ENCODE measurements at regions not wholly inside any gene's neighbourhood (a gene's known extent, or its start where the extent isn't known, plus 50 kb on each side); places are given as distances from the start of the nearest gene placed in this dataset.

DNA sequence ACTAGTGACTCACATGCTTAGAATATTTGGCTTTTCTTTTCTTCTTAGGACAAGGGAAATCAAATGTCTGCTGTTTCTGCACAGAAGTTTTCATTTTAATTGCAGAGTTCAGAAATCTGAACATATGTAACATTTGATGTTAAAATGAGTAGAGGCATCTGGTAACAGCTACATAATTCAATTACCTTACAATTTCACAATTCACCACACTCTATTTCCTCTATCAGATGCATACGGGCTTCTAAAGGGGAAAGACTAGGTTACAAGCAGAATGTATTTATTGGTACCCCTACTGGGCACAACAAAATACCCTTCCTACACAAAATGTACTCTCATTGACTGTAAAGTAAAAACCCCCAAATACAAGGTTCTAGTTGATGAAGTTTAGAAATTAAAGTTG, 176.0 kb downstream of the SOX2 start:
- Histone ChIP-seq H3K36me3 (ENCODE audit: control insufficient read depth, insufficient read depth, low read length) (no peaks in the 10 kb centered on the region), H3K27ac (ENCODE audit: low read depth, low read length, severe bottlenecking) (no peak overlapping the region), H3K9me3 (ENCODE audit: control insufficient read depth, low read length) (no peaks in the 10 kb centered on the region), H3K4me1 (ENCODE audit: control insufficient read depth, insufficient read depth, low read length, poor library complexity, severe bottlenecking) (no peaks in the 10 kb centered on the region), H3K4me3 (ENCODE audit: extremely low read depth, insufficient read depth, low read length, poor library complexity, severe bottlenecking) (no peak overlapping the region)
- WGBS, 2 experiments (ENCODE audit: insufficient coverage in 2 of 2) = no CpG with 5 or more reads among the region's 1 CpG

DNA sequence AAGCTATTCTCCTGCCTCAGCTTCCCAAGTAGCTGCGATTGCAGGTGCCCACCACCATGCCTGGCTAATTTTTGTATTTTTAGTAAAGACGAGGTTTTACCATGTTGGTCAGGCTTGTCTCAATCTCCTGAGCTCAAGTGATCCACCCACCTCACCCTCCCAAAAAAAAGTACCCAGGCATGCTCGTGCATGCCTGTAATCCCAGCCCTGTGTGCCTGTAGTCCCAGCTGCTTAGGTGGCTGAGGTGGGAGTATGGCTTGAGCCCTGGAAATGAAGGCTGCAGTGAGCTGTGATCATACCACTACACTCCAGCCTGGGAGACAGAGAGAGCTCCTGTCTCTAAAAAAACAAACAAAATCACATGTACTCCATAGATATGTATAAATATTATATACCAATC, 176.5 kb downstream of the SOX2 start:
- Histone ChIP-seq H3K9me3 (ENCODE audit: control insufficient read depth, low read length) (no peaks in the 10 kb centered on the region), H3K36me3 (ENCODE audit: control insufficient read depth, insufficient read depth, low read length) (no peaks in the 10 kb centered on the region), H3K4me3 (ENCODE audit: extremely low read depth, insufficient read depth, low read length, poor library complexity, severe bottlenecking) (no peak overlapping the region), H3K4me1 (ENCODE audit: control insufficient read depth, insufficient read depth, low read length, poor library complexity, severe bottlenecking) (no peaks in the 10 kb centered on the region), H3K27ac (ENCODE audit: low read depth, low read length, severe bottlenecking) (no peak overlapping the region)
- WGBS, 2 experiments (ENCODE audit: insufficient coverage in 2 of 2) = 20% methylated on average over 1 of the region's 3 CpGs; no CpG with 5 or more reads in 1 of the 2 experiments

DNA sequence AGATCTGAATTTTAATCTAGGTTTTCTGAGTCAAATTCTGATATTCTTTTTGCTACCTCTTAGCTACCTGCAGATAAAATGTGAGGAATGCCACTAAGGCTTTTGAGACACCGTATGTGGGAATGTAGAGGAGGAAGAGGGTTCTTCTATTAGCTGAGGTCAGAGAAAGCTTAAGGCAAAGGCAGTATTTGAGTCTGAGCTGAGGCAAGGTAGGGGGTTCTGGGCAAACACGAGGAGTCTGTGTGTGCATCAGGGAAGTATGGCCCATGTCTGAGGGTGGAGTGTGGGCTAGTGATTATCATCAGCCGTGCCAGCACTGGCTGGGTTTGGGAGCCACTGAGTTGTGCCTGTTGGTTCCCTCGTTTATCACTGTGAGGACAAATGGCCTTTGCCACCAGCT, 181.1 kb downstream of the SOX2 start:
- no peaks in the 10 kb centered on the region for H3K9me3 ChIP-seq (ENCODE audit: control insufficient read depth, low read length)
- 40 to 43% methylated on average over 2 of the region's 4 CpGs for WGBS, 2 experiments (ENCODE audit: insufficient coverage in 2 of 2)
- H3K27ac ChIP-seq (ENCODE audit: low read depth, low read length, severe bottlenecking) = no peak overlapping the region
- no peak overlapping the region for H3K4me3 ChIP-seq (ENCODE audit: extremely low read depth, insufficient read depth, low read length, poor library complexity, severe bottlenecking)
- no peaks in the 10 kb centered on the region for H3K4me1 ChIP-seq (ENCODE audit: control insufficient read depth, insufficient read depth, low read length, poor library complexity, severe bottlenecking)
- H3K36me3 ChIP-seq (ENCODE audit: control insufficient read depth, insufficient read depth, low read length) = no peaks in the 10 kb centered on the region

DNA sequence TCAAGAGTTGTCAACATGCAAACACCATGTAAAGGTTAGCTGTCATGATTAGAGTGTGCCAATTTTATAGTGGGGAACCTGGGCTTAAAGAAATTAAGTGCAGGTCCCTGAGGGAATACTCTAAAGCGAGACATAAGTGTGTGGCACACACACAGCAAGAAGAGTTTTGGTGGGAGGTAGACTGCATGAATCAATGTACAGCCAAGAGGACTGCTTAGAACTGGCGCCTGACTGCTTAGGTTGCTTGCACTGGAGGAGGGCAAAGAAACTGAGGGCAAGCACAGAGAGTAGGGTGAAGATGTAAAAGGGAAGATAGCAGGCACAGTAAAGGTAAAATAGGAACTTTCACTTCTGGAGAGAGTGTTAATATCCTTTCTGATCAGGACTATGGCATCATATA, 184.9 kb downstream of the SOX2 start:
- 90 to 94% methylated on average over 2 of the region's 2 CpGs for WGBS, 2 experiments (ENCODE audit: insufficient coverage in 2 of 2)
- no peak overlapping the region for H3K4me3 ChIP-seq (ENCODE audit: extremely low read depth, insufficient read depth, low read length, poor library complexity, severe bottlenecking)
- no peak overlapping the region for H3K27ac ChIP-seq (ENCODE audit: low read depth, low read length, severe bottlenecking)
- no peaks in the 10 kb centered on the region for H3K9me3 ChIP-seq (ENCODE audit: control insufficient read depth, low read length)
- H3K36me3 ChIP-seq (ENCODE audit: control insufficient read depth, insufficient read depth, low read length) = no peaks in the 10 kb centered on the region
- H3K4me1 ChIP-seq (ENCODE audit: control insufficient read depth, insufficient read depth, low read length, poor library complexity, severe bottlenecking) = no peaks in the 10 kb centered on the region

DNA sequence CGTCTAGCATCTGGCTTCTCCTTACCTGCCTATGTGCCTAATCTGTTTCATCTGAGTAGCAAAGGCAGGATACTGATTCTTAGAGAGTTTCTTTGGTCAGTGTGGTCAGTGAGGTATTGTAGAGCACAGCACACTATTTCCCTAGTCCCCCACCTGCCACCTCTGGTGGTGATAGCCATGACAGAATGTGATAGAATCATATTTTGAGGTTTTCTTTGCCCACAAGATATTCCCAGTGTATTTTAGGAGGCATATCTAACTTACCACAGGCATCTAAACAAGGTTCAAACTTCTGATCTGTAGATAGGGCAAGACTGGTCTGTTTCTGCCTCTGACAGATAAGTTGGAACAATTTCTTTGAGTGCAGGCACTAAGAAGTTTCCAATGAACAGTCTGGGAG, 188.0 kb downstream of the SOX2 start:
- 100% methylated on average over 1 of the region's 1 CpG; no CpG with 5 or more reads in 1 of the 2 experiments for WGBS, 2 experiments (ENCODE audit: insufficient coverage in 2 of 2)
- Histone ChIP-seq H3K4me1 (ENCODE audit: control insufficient read depth, insufficient read depth, low read length, poor library complexity, severe bottlenecking) (no peaks in the 10 kb centered on the region), H3K27ac (ENCODE audit: low read depth, low read length, severe bottlenecking) (no peak overlapping the region), H3K36me3 (ENCODE audit: control insufficient read depth, insufficient read depth, low read length) (no peaks in the 10 kb centered on the region), H3K9me3 (ENCODE audit: control insufficient read depth, low read length) (no peaks in the 10 kb centered on the region), H3K4me3 (ENCODE audit: extremely low read depth, insufficient read depth, low read length, poor library complexity, severe bottlenecking) (no peak overlapping the region)

DNA sequence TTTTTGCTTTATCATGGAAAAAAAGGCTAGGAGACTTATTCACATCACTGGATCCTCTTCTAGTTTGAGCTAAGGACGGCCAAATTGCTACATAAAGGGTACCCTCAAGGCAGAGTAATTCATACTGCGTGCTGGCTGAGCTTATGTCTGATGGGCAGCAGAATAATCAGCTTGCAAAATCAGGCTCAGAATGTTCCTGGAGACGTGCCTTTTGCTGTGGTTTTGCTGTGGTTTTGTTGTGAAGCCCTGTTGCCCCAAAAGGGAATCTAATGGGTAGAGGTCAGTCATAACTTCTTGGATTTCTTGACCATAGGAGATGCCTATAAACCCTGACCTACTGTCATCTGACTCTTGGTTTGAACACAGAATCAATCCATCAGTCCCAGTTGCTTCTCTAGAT, 189.9 kb downstream of the SOX2 start:
- H3K36me3 ChIP-seq (ENCODE audit: control insufficient read depth, insufficient read depth, low read length) = no peaks in the 10 kb centered on the region
- H3K27ac ChIP-seq (ENCODE audit: low read depth, low read length, severe bottlenecking) = no peak overlapping the region
- WGBS, 2 experiments (ENCODE audit: insufficient coverage in 2 of 2) = 87 to 91% methylated on average over 3 of the region's 3 CpGs
- H3K4me1 ChIP-seq (ENCODE audit: control insufficient read depth, insufficient read depth, low read length, poor library complexity, severe bottlenecking) = no peaks in the 10 kb centered on the region
- no peaks in the 10 kb centered on the region for H3K9me3 ChIP-seq (ENCODE audit: control insufficient read depth, low read length)
- no peak overlapping the region for H3K4me3 ChIP-seq (ENCODE audit: extremely low read depth, insufficient read depth, low read length, poor library complexity, severe bottlenecking)

DNA sequence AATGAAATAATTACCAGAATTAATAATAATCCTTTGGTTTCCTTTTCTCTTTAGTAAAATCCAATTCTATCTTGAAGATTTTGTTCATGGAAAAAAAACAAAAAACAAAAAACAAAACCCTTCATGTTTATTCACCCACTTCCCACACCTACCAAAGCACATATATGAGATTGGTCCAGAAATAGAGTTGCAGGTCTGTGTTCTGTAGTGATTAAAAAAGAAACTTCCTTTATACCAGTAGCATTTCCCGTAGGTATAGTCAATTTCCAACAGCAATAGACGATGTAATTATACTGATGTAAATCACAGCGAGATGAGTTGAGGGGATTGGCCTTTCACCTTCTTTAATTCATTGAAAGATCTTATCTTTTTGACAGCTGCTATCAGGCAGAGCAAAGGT, 194.6 kb downstream of the SOX2 start:
- H3K27ac ChIP-seq (ENCODE audit: low read depth, low read length, severe bottlenecking) = no peak overlapping the region
- no CpG with 5 or more reads among the region's 3 CpGs for WGBS, 2 experiments (ENCODE audit: insufficient coverage in 2 of 2)
- H3K9me3 ChIP-seq (ENCODE audit: control insufficient read depth, low read length) = no peaks in the 10 kb centered on the region
- no peak overlapping the region for H3K4me3 ChIP-seq (ENCODE audit: extremely low read depth, insufficient read depth, low read length, poor library complexity, severe bottlenecking)
- no peaks in the 10 kb centered on the region for H3K36me3 ChIP-seq (ENCODE audit: control insufficient read depth, insufficient read depth, low read length)
- no peaks in the 10 kb centered on the region for H3K4me1 ChIP-seq (ENCODE audit: control insufficient read depth, insufficient read depth, low read length, poor library complexity, severe bottlenecking)

DNA sequence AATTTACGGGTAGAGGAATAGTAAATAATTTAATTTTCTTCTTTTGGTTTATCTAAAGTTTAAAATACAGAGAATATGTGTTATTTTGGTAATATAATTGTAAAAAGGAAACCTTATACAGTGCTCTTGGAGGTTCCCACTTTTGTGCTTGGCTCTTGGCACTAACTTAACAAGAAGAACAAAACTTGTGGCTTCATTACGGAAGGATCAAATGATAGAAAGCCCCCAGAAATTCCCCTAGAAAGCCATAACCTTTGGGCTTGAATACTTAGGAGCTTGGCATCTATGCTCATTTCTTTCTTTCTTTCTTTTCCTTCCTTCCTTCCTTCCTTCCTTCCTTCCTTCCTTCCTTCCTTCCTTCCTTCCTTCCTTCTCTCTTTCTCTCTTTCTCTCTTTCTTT, 197.5 kb downstream of the SOX2 start:
- Histone ChIP-seq H3K27ac (ENCODE audit: low read depth, low read length, severe bottlenecking) (no peak overlapping the region), H3K4me1 (ENCODE audit: control insufficient read depth, insufficient read depth, low read length, poor library complexity, severe bottlenecking) (no peaks in the 10 kb centered on the region), H3K4me3 (ENCODE audit: extremely low read depth, insufficient read depth, low read length, poor library complexity, severe bottlenecking) (no peak overlapping the region), H3K9me3 (ENCODE audit: control insufficient read depth, low read length) (no peaks in the 10 kb centered on the region), H3K36me3 (ENCODE audit: control insufficient read depth, insufficient read depth, low read length) (no peaks in the 10 kb centered on the region)
- 100% methylated on average over 1 of the region's 2 CpGs for WGBS, 2 experiments (ENCODE audit: insufficient coverage in 2 of 2)

DNA sequence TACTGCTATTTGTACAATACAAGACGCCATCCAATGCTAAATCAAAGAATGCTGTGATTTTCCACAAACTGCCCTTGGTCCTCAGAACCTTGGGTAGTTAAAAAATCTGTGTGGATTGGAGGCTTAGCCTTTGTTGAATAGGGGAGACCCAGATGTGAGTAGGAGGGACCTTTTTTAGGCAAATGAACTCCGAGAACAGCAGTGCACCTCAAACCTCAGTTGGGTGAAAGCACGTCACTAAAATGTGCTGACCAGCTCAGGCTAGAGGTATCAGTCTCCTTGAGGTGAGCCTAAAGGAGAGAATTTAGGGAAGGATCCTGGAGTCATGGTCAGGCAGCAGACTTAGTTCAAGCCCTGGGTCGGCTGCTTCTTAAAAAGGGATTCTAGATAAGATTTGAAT, 200.7 kb downstream of the SOX2 start:
- Histone ChIP-seq H3K36me3 (ENCODE audit: control insufficient read depth, insufficient read depth, low read length) (no peaks in the 10 kb centered on the region), H3K4me3 (ENCODE audit: extremely low read depth, insufficient read depth, low read length, poor library complexity, severe bottlenecking) (no peak overlapping the region), H3K9me3 (ENCODE audit: control insufficient read depth, low read length) (no peaks in the 10 kb centered on the region), H3K27ac (ENCODE audit: low read depth, low read length, severe bottlenecking) (no peak overlapping the region), H3K4me1 (ENCODE audit: control insufficient read depth, insufficient read depth, low read length, poor library complexity, severe bottlenecking) (no peaks in the 10 kb centered on the region)
- 76 to 80% methylated on average over 2 to 3 of the region's 4 CpGs for WGBS, 2 experiments (ENCODE audit: insufficient coverage in 2 of 2)

DNA sequence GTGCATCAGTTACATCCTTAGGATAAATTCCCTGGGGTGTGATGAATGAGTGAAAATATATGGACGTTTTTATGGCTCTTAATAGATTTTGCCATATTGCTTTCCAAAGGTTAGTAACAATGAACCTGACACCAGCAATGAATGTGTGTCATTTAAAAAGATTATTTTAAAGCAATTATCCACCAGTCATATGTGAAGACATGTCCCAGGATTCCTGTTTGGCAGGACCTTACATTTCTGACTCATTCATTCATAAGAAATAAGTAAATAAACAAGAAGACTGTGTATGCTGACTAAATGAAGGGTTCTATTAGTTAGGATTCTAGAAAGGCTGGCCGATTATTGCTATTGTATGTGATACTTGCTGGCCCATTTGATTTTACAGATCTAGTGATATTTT, 201.5 kb downstream of the SOX2 start:
- Histone ChIP-seq H3K27ac (ENCODE audit: low read depth, low read length, severe bottlenecking) (no peak overlapping the region), H3K36me3 (ENCODE audit: control insufficient read depth, insufficient read depth, low read length) (no peaks in the 10 kb centered on the region), H3K4me1 (ENCODE audit: control insufficient read depth, insufficient read depth, low read length, poor library complexity, severe bottlenecking) (no peaks in the 10 kb centered on the region), H3K9me3 (ENCODE audit: control insufficient read depth, low read length) (no peaks in the 10 kb centered on the region), H3K4me3 (ENCODE audit: extremely low read depth, insufficient read depth, low read length, poor library complexity, severe bottlenecking) (no peak overlapping the region)
- 74 to 100% methylated on average over 1 to 2 of the region's 2 CpGs for WGBS, 2 experiments (ENCODE audit: insufficient coverage in 2 of 2)

DNA sequence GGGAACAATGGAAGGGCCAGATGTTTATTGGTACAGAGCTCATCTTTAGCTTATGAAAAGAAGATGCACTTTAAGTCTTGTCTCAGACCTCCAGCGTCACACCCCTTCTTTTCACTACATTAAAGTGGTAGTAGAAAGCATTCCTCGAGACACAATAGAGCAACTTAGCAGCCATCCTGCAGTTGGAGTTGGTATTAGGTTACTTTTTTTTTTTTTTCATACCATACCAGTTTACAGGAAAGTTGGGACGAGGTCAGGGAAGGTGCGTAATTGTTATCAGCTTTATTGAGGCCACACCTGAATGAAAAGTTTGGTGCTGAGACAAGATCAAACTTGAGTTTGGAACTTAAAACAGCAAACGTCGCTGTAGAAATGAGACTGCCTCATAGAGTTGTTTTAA, 203.8 kb downstream of the SOX2 start:
- Histone ChIP-seq H3K36me3 (ENCODE audit: control insufficient read depth, insufficient read depth, low read length) (no peaks in the 10 kb centered on the region), H3K4me1 (ENCODE audit: control insufficient read depth, insufficient read depth, low read length, poor library complexity, severe bottlenecking) (no peaks in the 10 kb centered on the region), H3K27ac (ENCODE audit: low read depth, low read length, severe bottlenecking) (no peak overlapping the region), H3K9me3 (ENCODE audit: control insufficient read depth, low read length) (no peaks in the 10 kb centered on the region), H3K4me3 (ENCODE audit: extremely low read depth, insufficient read depth, low read length, poor library complexity, severe bottlenecking) (no peak overlapping the region)
- 63 to 76% methylated on average over 4 of the region's 6 CpGs for WGBS, 2 experiments (ENCODE audit: insufficient coverage in 2 of 2)

DNA sequence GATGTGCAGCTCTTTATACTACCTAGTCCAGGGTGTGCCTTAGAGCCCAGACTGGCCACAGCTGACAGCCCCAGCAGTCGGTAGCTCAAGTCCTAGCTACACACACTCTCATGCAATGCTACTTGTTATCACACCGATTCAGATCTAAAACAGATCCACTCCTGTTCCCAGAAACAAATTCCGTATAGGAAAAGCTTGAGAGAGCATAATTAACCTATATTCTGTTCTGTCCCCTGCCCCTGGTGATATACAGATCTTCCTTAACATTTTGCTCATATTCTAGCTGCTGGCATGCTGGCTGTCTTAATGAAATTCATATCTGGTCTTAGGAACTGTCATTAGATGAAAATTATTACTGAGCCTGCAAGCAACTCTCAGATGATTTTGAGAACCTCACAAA, 204.3 kb downstream of the SOX2 start:
- whole genome bisulfite sequencing, 2 experiments (ENCODE audit: insufficient coverage in 2 of 2) = 60 to 65% methylated on average over 2 to 3 of the region's 3 CpGs
- no peaks in the 10 kb centered on the region for H3K4me1 ChIP-seq (ENCODE audit: control insufficient read depth, insufficient read depth, low read length, poor library complexity, severe bottlenecking)
- no peak overlapping the region for H3K27ac ChIP-seq (ENCODE audit: low read depth, low read length, severe bottlenecking)
- no peak overlapping the region for H3K4me3 ChIP-seq (ENCODE audit: extremely low read depth, insufficient read depth, low read length, poor library complexity, severe bottlenecking)
- H3K9me3 ChIP-seq (ENCODE audit: control insufficient read depth, low read length) = no peaks in the 10 kb centered on the region
- H3K36me3 ChIP-seq (ENCODE audit: control insufficient read depth, insufficient read depth, low read length) = no peaks in the 10 kb centered on the region

All from mesodermal cell (in vitro differentiated cells).